B cell (primary cell): ENCODE measurements at regions not wholly inside any gene's neighbourhood (a gene's known extent, or its start where the extent isn't known, plus 50 kb on each side); places are given as distances from the start of the nearest gene placed in this dataset.

Experiments used
- EZH2 ChIP-seq: IDR thresholded peaks from 2 replicates; pipeline ENCODE4 v1.6.1; 2012; ENCODE audit warnings: borderline replicate concordance, low read depth, mild to moderate bottlenecking, moderate library complexity, low read length; ENCODE audit not compliant: insufficient read depth, poor library complexity, severe bottlenecking
- TF ChIP-seq, protein P1 (sequence below): fragments of 200-600 bp; IDR thresholded peaks from one replicate; pipeline ENCODE4 v1.8.0; 2022; ENCODE audit warnings: antibody characterized with exemption, mild to moderate bottlenecking

DNA sequence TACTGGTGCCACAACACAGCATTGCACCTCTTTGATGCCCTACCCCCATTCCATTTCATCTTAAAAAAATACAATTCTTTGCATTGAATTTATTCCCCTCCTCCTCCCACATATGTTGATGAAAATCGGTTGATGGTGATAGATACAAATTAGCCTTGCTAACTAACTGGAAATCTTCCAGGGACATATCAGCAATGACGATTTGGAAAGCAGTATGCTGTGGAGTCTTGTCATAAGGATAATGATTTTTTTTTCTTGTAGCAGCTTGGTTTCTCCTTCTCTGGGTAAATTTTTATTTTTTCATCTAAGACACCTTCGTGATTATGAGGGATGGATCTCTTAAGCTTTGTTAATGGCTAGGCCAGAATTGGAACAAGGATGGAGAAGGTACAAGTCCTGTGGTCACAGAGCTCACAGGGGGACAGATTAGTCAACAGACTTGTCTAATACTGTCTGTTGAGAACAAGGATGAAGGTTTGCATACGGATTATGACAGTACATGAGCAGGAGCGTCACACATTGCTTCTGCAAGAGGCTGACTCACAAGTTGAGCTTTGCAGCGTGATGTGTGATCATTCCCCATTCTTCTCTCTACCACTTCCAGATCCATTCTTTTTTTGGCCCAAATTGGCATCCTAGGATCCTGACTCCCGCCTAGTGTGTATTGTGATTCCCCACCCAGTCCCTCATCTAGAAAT is 233.1 kb upstream of the FERMT1 start:
- no peak for TF ChIP-seq EZH2
- TF ChIP-seq, protein P1, sequence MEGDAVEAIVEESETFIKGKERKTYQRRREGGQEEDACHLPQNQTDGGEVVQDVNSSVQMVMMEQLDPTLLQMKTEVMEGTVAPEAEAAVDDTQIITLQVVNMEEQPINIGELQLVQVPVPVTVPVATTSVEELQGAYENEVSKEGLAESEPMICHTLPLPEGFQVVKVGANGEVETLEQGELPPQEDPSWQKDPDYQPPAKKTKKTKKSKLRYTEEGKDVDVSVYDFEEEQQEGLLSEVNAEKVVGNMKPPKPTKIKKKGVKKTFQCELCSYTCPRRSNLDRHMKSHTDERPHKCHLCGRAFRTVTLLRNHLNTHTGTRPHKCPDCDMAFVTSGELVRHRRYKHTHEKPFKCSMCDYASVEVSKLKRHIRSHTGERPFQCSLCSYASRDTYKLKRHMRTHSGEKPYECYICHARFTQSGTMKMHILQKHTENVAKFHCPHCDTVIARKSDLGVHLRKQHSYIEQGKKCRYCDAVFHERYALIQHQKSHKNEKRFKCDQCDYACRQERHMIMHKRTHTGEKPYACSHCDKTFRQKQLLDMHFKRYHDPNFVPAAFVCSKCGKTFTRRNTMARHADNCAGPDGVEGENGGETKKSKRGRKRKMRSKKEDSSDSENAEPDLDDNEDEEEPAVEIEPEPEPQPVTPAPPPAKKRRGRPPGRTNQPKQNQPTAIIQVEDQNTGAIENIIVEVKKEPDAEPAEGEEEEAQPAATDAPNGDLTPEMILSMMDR = no peak
